Stimulated activated naive CD8-positive, alpha-beta T cell treated with anti-CD3 and anti-CD28 coated beads, Interleukin-15, amount 100 ng/mL, for 72 hours (primary cell): ENCODE measurements at regions not wholly inside any gene's neighbourhood (a gene's known extent, or its start where the extent isn't known, plus 50 kb on each side); places are given as distances from the start of the nearest gene placed in this dataset.
"Not testable (repeated sequence)": the region's sequence is repeated elsewhere in the genome, so short reads cannot be mapped to it uniquely, and the experiment has no call there.

ENCODE experiments used
- ATAC-seq: fragments of 150-1000 bp; cut with Tn5 transposase; 2 replicates; pipeline ENCODE4 v1.10.0; 2021; ENCODE audit warnings: mild to moderate bottlenecking, moderate library complexity
- DNase-seq, 2 donors: peaks; one replicate each; pipeline ENCODE4 v3.0.0; 2021 to 2022
- H3K27ac Mint-ChIP-seq, 2 donors: one replicate each; pipeline ENCODE4 v1.8.0; 2022; ENCODE audit warnings: mild to moderate bottlenecking in 2 of 2, mixed read lengths in 2 of 2, moderate library complexity in 2 of 2
- H3K27me3 Mint-ChIP-seq: one replicate; pipeline ENCODE4 v1.8.0; 2022; ENCODE audit warnings: mixed read lengths
- H3K4me1 Mint-ChIP-seq: one replicate; pipeline ENCODE4 v1.8.0; 2022; ENCODE audit warnings: mild to moderate bottlenecking, mixed read lengths
- H3K4me3 Mint-ChIP-seq, 2 donors: one replicate each; pipeline ENCODE4 v1.8.0; 2022; ENCODE audit warnings: mild to moderate bottlenecking in 2 of 2, mixed read lengths in 2 of 2, moderate library complexity in 1 of 2
- H3K9me3 Mint-ChIP-seq, 2 donors: one replicate each; pipeline ENCODE4 v1.8.0; 2022; ENCODE audit warnings: mixed read lengths in 2 of 2

GRCh38 chr18:5744659-5745058 lies 150.7 kb downstream of the TMEM200C start:
- no peak for DNase-seq
- Mint-ChIP-seq H3K27ac (no peak overlapping the region), H3K4me3 (no peak overlapping the region), H3K4me1 (no peaks in the 10 kb centered on the region), H3K27me3 (peaks cover 7% of the 10 kb centered on the region), H3K9me3 (peaks cover 7 to 8% of the 10 kb centered on the region in 2 donors)
- no peak for ATAC-seq

- no peak overlapping the region for H3K4me3 Mint-ChIP-seq
- DNase-seq (no peak), ATAC-seq (no peak)
- H3K9me3 Mint-ChIP-seq, result no peaks in the 10 kb centered on the region
- no peaks in the 10 kb centered on the region for H3K4me1 Mint-ChIP-seq
- H3K27me3 Mint-ChIP-seq, result no peaks in the 10 kb centered on the region
- no peak overlapping the region for H3K27ac Mint-ChIP-seq
Observed at GRCh38 chr18:5738526-5738925, 156.8 kb downstream of the TMEM200C start.

- Mint-ChIP-seq H3K4me3 (no peak overlapping the region), H3K4me1 (no peaks in the 10 kb centered on the region), H3K27me3 (peaks cover 21% of the 10 kb centered on the region), H3K27ac (no peak overlapping the region), H3K9me3 (peaks cover 5 to 13% of the 10 kb centered on the region in 2 donors)
- ATAC-seq (no peak), DNase-seq (no peak)
Observed at GRCh38 chr18:5732318-5732717, 163.0 kb downstream of the TMEM200C start.

- no peaks in the 10 kb centered on the region for H3K4me1 Mint-ChIP-seq
- no peak overlapping the region for H3K27ac Mint-ChIP-seq
- peaks cover 5 to 13% of the 10 kb centered on the region in 2 donors for H3K9me3 Mint-ChIP-seq
- ATAC-seq, result no peak
- peaks cover 21% of the 10 kb centered on the region for H3K27me3 Mint-ChIP-seq
- H3K4me3 Mint-ChIP-seq, result no peak overlapping the region
- DNase-seq, result no peak
Observed at GRCh38 chr18:5729983-5730699, 165.2 kb downstream of the TMEM200C start.

- no peak overlapping the region for H3K4me3 Mint-ChIP-seq
- DNase-seq, result no peak
- H3K9me3 Mint-ChIP-seq, result peaks cover 5 to 13% of the 10 kb centered on the region in 2 donors
- peaks cover 21% of the 10 kb centered on the region for H3K27me3 Mint-ChIP-seq
- H3K27ac Mint-ChIP-seq, result no peak overlapping the region
- no peaks in the 10 kb centered on the region for H3K4me1 Mint-ChIP-seq
- ATAC-seq, result no peak
Observed at GRCh38 chr18:5728531-5728930, 166.8 kb downstream of the TMEM200C start.

GRCh38 chr18:5726011-5726410 lies 169.3 kb downstream of the TMEM200C start:
- H3K4me3 Mint-ChIP-seq, result no peak overlapping the region
- ATAC-seq, result no peak
- H3K27me3 Mint-ChIP-seq, result peaks cover 21% of the 10 kb centered on the region
- DNase-seq, result no peak
- no peaks in the 10 kb centered on the region for H3K4me1 Mint-ChIP-seq
- H3K9me3 Mint-ChIP-seq, result peaks cover 0 to 7% of the 10 kb centered on the region in 2 donors
- H3K27ac Mint-ChIP-seq, result no peak overlapping the region

GRCh38 chr18:5721924-5722323 lies 173.4 kb downstream of the TMEM200C start:
- Mint-ChIP-seq H3K4me1 (no peaks in the 10 kb centered on the region), H3K27ac (no peak overlapping the region), H3K27me3 (peaks cover 6% of the 10 kb centered on the region), H3K9me3 (no peaks in the 10 kb centered on the region), H3K4me3 (no peak overlapping the region)
- DNase-seq, result no peak
- ATAC-seq, result peak; percentile 18

GRCh38 chr18:5720132-5720531 lies 175.2 kb downstream of the TMEM200C start:
- H3K27me3 Mint-ChIP-seq, result peaks cover 8% of the 10 kb centered on the region
- DNase-seq (no peak), ATAC-seq (no peak)
- no peak overlapping the region for H3K27ac Mint-ChIP-seq
- no peak overlapping the region for H3K4me3 Mint-ChIP-seq
- no peaks in the 10 kb centered on the region for H3K9me3 Mint-ChIP-seq
- H3K4me1 Mint-ChIP-seq, result no peaks in the 10 kb centered on the region

- peaks cover 8% of the 10 kb centered on the region for H3K27me3 Mint-ChIP-seq
- DNase-seq (no peak), ATAC-seq (no peak)
- no peaks in the 10 kb centered on the region for H3K4me1 Mint-ChIP-seq
- no peak overlapping the region for H3K4me3 Mint-ChIP-seq
- H3K27ac Mint-ChIP-seq, result no peak overlapping the region
- H3K9me3 Mint-ChIP-seq, result no peaks in the 10 kb centered on the region
Observed at GRCh38 chr18:5717256-5717655, 173.5 kb upstream of the EPB41L3 start.

GRCh38 chr18:5710676-5711075 lies 166.9 kb upstream of the EPB41L3 start:
- no peak for DNase-seq
- H3K27me3 Mint-ChIP-seq, result peaks cover 5% of the 10 kb centered on the region
- H3K27ac Mint-ChIP-seq, result no peak overlapping the region
- H3K4me3 Mint-ChIP-seq, result no peak overlapping the region
- ATAC-seq, result no peak
- no peaks in the 10 kb centered on the region for H3K9me3 Mint-ChIP-seq
- H3K4me1 Mint-ChIP-seq, result no peaks in the 10 kb centered on the region

- H3K9me3 Mint-ChIP-seq, result no peaks in the 10 kb centered on the region
- no peak overlapping the region for H3K4me3 Mint-ChIP-seq
- H3K27ac Mint-ChIP-seq, result no peak overlapping the region
- DNase-seq, result no peak
- no peak for ATAC-seq
- H3K4me1 Mint-ChIP-seq, result no peaks in the 10 kb centered on the region
- peaks cover 5% of the 10 kb centered on the region for H3K27me3 Mint-ChIP-seq
Observed at GRCh38 chr18:5710235-5710634, 166.4 kb upstream of the EPB41L3 start.

GRCh38 chr18:5709476-5710095 lies 165.8 kb upstream of the EPB41L3 start:
- no peak overlapping the region for H3K27ac Mint-ChIP-seq
- ATAC-seq, result no peak
- peaks cover 5% of the 10 kb centered on the region for H3K27me3 Mint-ChIP-seq
- H3K4me3 Mint-ChIP-seq, result no peak overlapping the region
- H3K4me1 Mint-ChIP-seq, result no peaks in the 10 kb centered on the region
- DNase-seq, result no peak
- no peaks in the 10 kb centered on the region for H3K9me3 Mint-ChIP-seq

- H3K27ac Mint-ChIP-seq, result no peak overlapping the region
Observed at GRCh38 chr18:5707586-5707985, 163.8 kb upstream of the EPB41L3 start.

GRCh38 chr18:5705393-5705792 lies 161.6 kb upstream of the EPB41L3 start:
- DNase-seq, result no peak
- no peaks in the 10 kb centered on the region for H3K4me1 Mint-ChIP-seq
- no peak overlapping the region for H3K4me3 Mint-ChIP-seq
- no peak overlapping the region for H3K27ac Mint-ChIP-seq
- peaks cover 15% of the 10 kb centered on the region for H3K27me3 Mint-ChIP-seq
- ATAC-seq, result no peak
- no peaks in the 10 kb centered on the region for H3K9me3 Mint-ChIP-seq

More at GRCh38 chr18:5707586-5707985, 163.8 kb upstream of the EPB41L3 start:
- no peaks in the 10 kb centered on the region for H3K9me3 Mint-ChIP-seq
- H3K27me3 Mint-ChIP-seq, result peaks cover 14% of the 10 kb centered on the region
- no peaks in the 10 kb centered on the region for H3K4me1 Mint-ChIP-seq
- H3K4me3 Mint-ChIP-seq, result no peak overlapping the region
- DNase-seq, result no peak
- ATAC-seq, result no peak

- H3K4me3 Mint-ChIP-seq, result no peak overlapping the region
- no peaks in the 10 kb centered on the region for H3K4me1 Mint-ChIP-seq
- no peak overlapping the region for H3K27ac Mint-ChIP-seq
- no peak for ATAC-seq
- DNase-seq, result no peak
- no peaks in the 10 kb centered on the region for H3K9me3 Mint-ChIP-seq
- H3K27me3 Mint-ChIP-seq, result peaks cover 20% of the 10 kb centered on the region
Observed at GRCh38 chr18:5704847-5705246, 161.1 kb upstream of the EPB41L3 start.

GRCh38 chr18:5702016-5702415 lies 158.2 kb upstream of the EPB41L3 start:
- ATAC-seq, H3K27ac Mint-ChIP-seq, H3K9me3 Mint-ChIP-seq, H3K4me1 Mint-ChIP-seq, H3K4me3 Mint-ChIP-seq, DNase-seq: not testable (repeated sequence)
- H3K27me3 Mint-ChIP-seq, result peaks cover 19% of the 10 kb centered on the region
